SK-N-SH (cell line): ENCODE measurements at regions not wholly inside any gene's neighbourhood (a gene's known extent, or its start where the extent isn't known, plus 50 kb on each side); places are given as distances from the start of the nearest gene placed in this dataset.

Source experiments
- CTCF ChIA-PET: fragments of 300-600, 350-600 bp; formaldehyde crosslinking; extraction: SDS; loops from one replicate; lab custom pipeline; 2021; lab: Yijun Ruan, JAX
- POLR2A ChIA-PET: fragments of 350-600 bp; sonication (Branson Sonifier 250); formaldehyde crosslinking; extraction: SDS; loops from one replicate; lab custom pipeline; 2020; ENCODE audit warnings: antibody characterized with exemption, inconsistent platforms; lab: Yijun Ruan, JAX
- DNase-seq: peaks from one replicate; pipeline ENCODE4 v3.0.0; 2012
- H2AFZ ChIP-seq: fragments of 200-600 bp; sonication (generic); 2 replicates; pipeline ENCODE4 v1.8.1; 2016; ENCODE audit warnings: antibody characterized with exemption, mild to moderate bottlenecking, low read depth
- H3F3A ChIP-seq: fragments of 200-600 bp; sonication (generic); replicated peaks from 2 replicates; pipeline ENCODE3; 2016; ENCODE audit warnings: antibody characterized with exemption, mild to moderate bottlenecking; ENCODE audit not compliant: insufficient read depth
- H3K27ac ChIP-seq, 2 experiments: fragments of 200-500 bp in 1 of 2; fragments of 200-600 bp in 1 of 2; sonication (Bioruptor generic) in 1 of 2; sonication (generic), shearing (Covaris generic) in 1 of 2; 2 replicates each; pipeline versions ENCODE4 v1.5.1 to v1.6.1; 2014 to 2016; ENCODE audit warnings: low read depth in 2 of 2, inconsistent platforms in 1 of 2, low read length in 1 of 2, mild to moderate bottlenecking in 1 of 2, mixed read lengths in 1 of 2
- H3K27me3 ChIP-seq: fragments of 200-600 bp; sonication (generic), shearing (Covaris generic); 2 replicates; pipeline ENCODE4 v1.6.1; 2016; ENCODE audit warnings: mixed run types; ENCODE audit not compliant: insufficient read depth
- H3K36me3 ChIP-seq, 2 experiments: fragments of 200-500 bp in 1 of 2; fragments of 200-600 bp in 1 of 2; sonication (Bioruptor generic) in 1 of 2; sonication (generic) in 1 of 2; replicated peaks in 1 of 2; 2 replicates each; pipeline versions ENCODE3 to v1.5.1; 2014 to 2016; ENCODE audit warnings: low read length in 1 of 2, mild to moderate bottlenecking in 1 of 2; ENCODE audit not compliant: insufficient read depth in 2 of 2, control insufficient read depth in 1 of 2
- H3K4me1 ChIP-seq, 2 experiments: fragments of 200-500 bp in 1 of 2; fragments of 200-600 bp in 1 of 2; sonication (Bioruptor generic) in 1 of 2; sonication (generic), shearing (Covaris generic) in 1 of 2; 2 replicates each; pipeline versions ENCODE4 v1.5.1 to v1.6.1; 2014 to 2016; ENCODE audit warnings: low read depth in 1 of 2, low read length in 1 of 2, mixed run types in 1 of 2; ENCODE audit not compliant: insufficient read depth in 2 of 2, control insufficient read depth in 1 of 2
- H3K4me2 ChIP-seq: fragments of 200-600 bp; sonication (generic), shearing (Covaris generic); 2 replicates; pipeline ENCODE4 v1.6.1; 2017; ENCODE audit warnings: mixed run types
- H3K4me3 ChIP-seq, 2 experiments: fragments of 200-500 bp in 1 of 2; fragments of 200-600 bp in 1 of 2; sonication (Bioruptor generic) in 1 of 2; sonication (generic), shearing (Covaris generic) in 1 of 2; 2 replicates each; pipeline versions ENCODE4 v1.5.1 to v1.8.1; 2014 to 2016; ENCODE audit warnings: low read depth in 2 of 2, inconsistent platforms in 1 of 2, low read length in 1 of 2, mild to moderate bottlenecking in 1 of 2, mixed read lengths in 1 of 2, moderate library complexity in 1 of 2
- H3K79me2 ChIP-seq: fragments of 200-600 bp; sonication (generic); 2 replicates; pipeline ENCODE4 v1.8.1; 2017; ENCODE audit warnings: mild to moderate bottlenecking; ENCODE audit not compliant: insufficient read depth
- H3K9ac ChIP-seq: fragments of 200-600 bp; sonication (generic); 2 replicates; pipeline ENCODE4 v1.6.1; 2017; ENCODE audit warnings: mixed run types
- H3K9me2 ChIP-seq: fragments of 200-600 bp; sonication (generic); 2 replicates; pipeline ENCODE4 v1.6.1; 2017; ENCODE audit warnings: mixed run types
- H3K9me3 ChIP-seq: fragments of 200-600 bp; sonication (generic); 2 replicates; pipeline ENCODE4 v1.6.1; 2017; ENCODE audit warnings: mixed run types, mild to moderate bottlenecking, moderate library complexity
- H4K20me1 ChIP-seq: fragments of 200-600 bp; sonication (generic); 2 replicates; pipeline ENCODE4 v1.6.1; 2017; ENCODE audit warnings: mild to moderate bottlenecking, mixed run types; ENCODE audit not compliant: insufficient read depth
- EP300 ChIP-seq, 2 experiments: IDR thresholded peaks; 2 replicates each; pipeline versions ENCODE4 v1.4.0 to v1.6.1; 2012; ENCODE audit warnings: borderline replicate concordance in 1 of 2, low read depth in 1 of 2, low read length in 1 of 2
- EZH2phosphoT487 ChIP-seq: fragments of 200-600 bp; sonication (generic); IDR thresholded peaks from 2 replicates; pipeline ENCODE4 v1.6.1; 2017; ENCODE audit warnings: low read depth, mixed run types, mild to moderate bottlenecking, antibody characterized with exemption, moderate library complexity, borderline replicate concordance
- FOSL2 ChIP-seq: IDR thresholded peaks from 2 replicates; pipeline ENCODE4 v1.4.0; 2012; ENCODE audit warnings: low read depth, mild to moderate bottlenecking, moderate library complexity, borderline replicate concordance
- GABPA ChIP-seq: IDR thresholded peaks from 2 replicates; pipeline ENCODE4 v1.4.0; 2012; ENCODE audit warnings: low read depth, mild to moderate bottlenecking
- GATA2 ChIP-seq: sonication (generic); formaldehyde crosslinking; IDR thresholded peaks from 2 replicates; pipeline ENCODE4 v1.5.0; 2020; ENCODE audit warnings: mild to moderate bottlenecking, missing genetic modification reagents
- JUND ChIP-seq: IDR thresholded peaks from 2 replicates; pipeline ENCODE4 v1.4.0; 2012
- NFIC ChIP-seq: IDR thresholded peaks from 2 replicates; pipeline ENCODE4 v1.4.0; 2012; ENCODE audit warnings: borderline replicate concordance
- NRF1 ChIP-seq: IDR thresholded peaks from 2 replicates; pipeline ENCODE4 v1.6.1; 2012; ENCODE audit warnings: low read depth, mild to moderate bottlenecking, low read length
- RAD21 ChIP-seq: IDR thresholded peaks from 2 replicates; pipeline ENCODE4 v1.6.1; 2012; ENCODE audit warnings: mild to moderate bottlenecking, low read length
- RFX5 ChIP-seq: IDR thresholded peaks from 2 replicates; pipeline ENCODE4 v1.6.1; 2012; ENCODE audit warnings: mild to moderate bottlenecking, improper control_type of control experiment, low read length
- SIN3A ChIP-seq: IDR thresholded peaks from 2 replicates; pipeline ENCODE4 v1.6.1; 2012; ENCODE audit warnings: low read depth, mild to moderate bottlenecking, low read length, moderate library complexity, borderline replicate concordance
- SMC3 ChIP-seq: IDR thresholded peaks from 2 replicates; pipeline ENCODE4 v1.6.1; 2012; ENCODE audit warnings: low read depth, low read length, improper control_type of control experiment
- TCF12 ChIP-seq: IDR thresholded peaks from 2 replicates; pipeline ENCODE4 v1.4.0; 2012
- YY1 ChIP-seq: IDR thresholded peaks from 2 replicates; pipeline ENCODE4 v1.4.0; 2012; ENCODE audit warnings: low read depth, mild to moderate bottlenecking
- WGBS: methylation state at CpG from one replicate; pipeline ENCODE4 v1.1.6; 2017; ENCODE audit warnings: low lambda C conversion rate; 5-methylcytosine and 5-hydroxymethylcytosine counted together
- TF ChIP-seq, protein P1 (sequence below): fragments of 200-600 bp; sonication (generic); IDR thresholded peaks from 2 replicates; pipeline ENCODE4 v1.6.1; 2017; ENCODE audit warnings: antibody characterized with exemption, mild to moderate bottlenecking, moderate library complexity
- TF ChIP-seq, protein P2 (sequence below): IDR thresholded peaks from 2 replicates; pipeline ENCODE4 v1.4.0; 2012; ENCODE audit warnings: low read depth, borderline replicate concordance
- TF ChIP-seq, protein P3 (sequence below): IDR thresholded peaks from 2 replicates; pipeline ENCODE4 v1.4.0; 2012; ENCODE audit warnings: low read depth
- TF ChIP-seq, protein P4 (sequence below): fragments of 150-350 bp; IDR thresholded peaks from 2 replicates; pipeline ENCODE4 v1.6.1; 2017; ENCODE audit warnings: antibody characterized with exemption, low read length, low read depth, borderline replicate concordance
- TF ChIP-seq, protein P5 (sequence below): fragments of 150-350 bp; IDR thresholded peaks from 2 replicates; pipeline ENCODE4 v1.6.1; 2016; ENCODE audit warnings: mild to moderate bottlenecking, low read depth, low read length
- TF ChIP-seq, protein P6 (sequence below): IDR thresholded peaks from 2 replicates; pipeline ENCODE4; 2012

DNA sequence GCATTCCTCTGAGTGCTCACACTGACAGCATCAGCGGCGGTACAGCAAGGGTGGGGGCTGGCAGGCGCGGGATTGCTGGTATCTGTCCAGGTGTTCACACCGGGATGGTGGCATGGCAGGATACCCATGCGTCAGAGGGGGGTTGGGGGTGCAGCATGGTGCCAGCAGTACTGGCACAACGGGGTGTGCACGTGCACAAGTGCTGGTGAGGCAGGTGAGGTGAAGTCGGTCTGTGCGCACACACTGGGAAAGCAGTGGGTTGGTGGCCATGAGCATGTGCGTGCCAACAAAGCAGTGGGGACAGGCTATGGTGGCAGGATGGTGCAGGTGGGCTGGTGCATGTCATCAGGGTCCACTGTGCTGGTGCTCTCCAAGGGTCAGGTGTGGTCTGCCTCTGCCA is 819.6 kb upstream of the EDIL3 start:
- Histone ChIP-seq H3K27me3 (no peaks in the 10 kb centered on the region), H3K9me2 (no peaks in the 10 kb centered on the region), H3K4me1 (no peaks in the 10 kb centered on the region), H3K9ac (no peak overlapping the region), H3K27ac (no peak overlapping the region), H3K4me2 (no peak overlapping the region), H4K20me1 (no peaks in the 10 kb centered on the region), H3K4me3 (no peak overlapping the region), H3F3A (no peaks in the 10 kb centered on the region), H3K36me3 (no peaks in the 10 kb centered on the region), H3K9me3 (no peaks in the 10 kb centered on the region), H3K79me2 (no peaks in the 10 kb centered on the region), H2AFZ (no peak overlapping the region)
- DNase-seq = no peak
- POLR2A ChIA-PET = no interaction called here
- WGBS = 43% methylated on average over 5 of the region's 11 CpGs
- CTCF ChIA-PET = no interaction called here
- no peak for TF ChIP-seq EP300 (IDR thresholded peaks at IDR 0.05; ENCODE audit: borderline replicate concordance in 1 of 2, low read depth in 1 of 2, low read length in 1 of 2)
- TF ChIP-seq JUND = no peak
- TF ChIP-seq, protein P1, sequence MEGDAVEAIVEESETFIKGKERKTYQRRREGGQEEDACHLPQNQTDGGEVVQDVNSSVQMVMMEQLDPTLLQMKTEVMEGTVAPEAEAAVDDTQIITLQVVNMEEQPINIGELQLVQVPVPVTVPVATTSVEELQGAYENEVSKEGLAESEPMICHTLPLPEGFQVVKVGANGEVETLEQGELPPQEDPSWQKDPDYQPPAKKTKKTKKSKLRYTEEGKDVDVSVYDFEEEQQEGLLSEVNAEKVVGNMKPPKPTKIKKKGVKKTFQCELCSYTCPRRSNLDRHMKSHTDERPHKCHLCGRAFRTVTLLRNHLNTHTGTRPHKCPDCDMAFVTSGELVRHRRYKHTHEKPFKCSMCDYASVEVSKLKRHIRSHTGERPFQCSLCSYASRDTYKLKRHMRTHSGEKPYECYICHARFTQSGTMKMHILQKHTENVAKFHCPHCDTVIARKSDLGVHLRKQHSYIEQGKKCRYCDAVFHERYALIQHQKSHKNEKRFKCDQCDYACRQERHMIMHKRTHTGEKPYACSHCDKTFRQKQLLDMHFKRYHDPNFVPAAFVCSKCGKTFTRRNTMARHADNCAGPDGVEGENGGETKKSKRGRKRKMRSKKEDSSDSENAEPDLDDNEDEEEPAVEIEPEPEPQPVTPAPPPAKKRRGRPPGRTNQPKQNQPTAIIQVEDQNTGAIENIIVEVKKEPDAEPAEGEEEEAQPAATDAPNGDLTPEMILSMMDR = no peak
- no peak for TF ChIP-seq FOSL2
- TF ChIP-seq, protein P2, sequence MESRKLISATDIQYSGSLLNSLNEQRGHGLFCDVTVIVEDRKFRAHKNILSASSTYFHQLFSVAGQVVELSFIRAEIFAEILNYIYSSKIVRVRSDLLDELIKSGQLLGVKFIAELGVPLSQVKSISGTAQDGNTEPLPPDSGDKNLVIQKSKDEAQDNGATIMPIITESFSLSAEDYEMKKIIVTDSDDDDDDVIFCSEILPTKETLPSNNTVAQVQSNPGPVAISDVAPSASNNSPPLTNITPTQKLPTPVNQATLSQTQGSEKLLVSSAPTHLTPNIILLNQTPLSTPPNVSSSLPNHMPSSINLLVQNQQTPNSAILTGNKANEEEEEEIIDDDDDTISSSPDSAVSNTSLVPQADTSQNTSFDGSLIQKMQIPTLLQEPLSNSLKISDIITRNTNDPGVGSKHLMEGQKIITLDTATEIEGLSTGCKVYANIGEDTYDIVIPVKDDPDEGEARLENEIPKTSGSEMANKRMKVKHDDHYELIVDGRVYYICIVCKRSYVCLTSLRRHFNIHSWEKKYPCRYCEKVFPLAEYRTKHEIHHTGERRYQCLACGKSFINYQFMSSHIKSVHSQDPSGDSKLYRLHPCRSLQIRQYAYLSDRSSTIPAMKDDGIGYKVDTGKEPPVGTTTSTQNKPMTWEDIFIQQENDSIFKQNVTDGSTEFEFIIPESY = no peak
- no peak for TF ChIP-seq SMC3
- TF ChIP-seq RFX5 = no peak
- no peak for TF ChIP-seq SIN3A
- TF ChIP-seq, protein P3, sequence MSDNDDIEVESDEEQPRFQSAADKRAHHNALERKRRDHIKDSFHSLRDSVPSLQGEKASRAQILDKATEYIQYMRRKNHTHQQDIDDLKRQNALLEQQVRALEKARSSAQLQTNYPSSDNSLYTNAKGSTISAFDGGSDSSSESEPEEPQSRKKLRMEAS = no peak
- TF ChIP-seq, protein P4, sequence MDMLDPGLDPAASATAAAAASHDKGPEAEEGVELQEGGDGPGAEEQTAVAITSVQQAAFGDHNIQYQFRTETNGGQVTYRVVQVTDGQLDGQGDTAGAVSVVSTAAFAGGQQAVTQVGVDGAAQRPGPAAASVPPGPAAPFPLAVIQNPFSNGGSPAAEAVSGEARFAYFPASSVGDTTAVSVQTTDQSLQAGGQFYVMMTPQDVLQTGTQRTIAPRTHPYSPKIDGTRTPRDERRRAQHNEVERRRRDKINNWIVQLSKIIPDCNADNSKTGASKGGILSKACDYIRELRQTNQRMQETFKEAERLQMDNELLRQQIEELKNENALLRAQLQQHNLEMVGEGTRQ = no peak
- TF ChIP-seq EZH2phosphoT487 = no peak
- TF ChIP-seq GATA2 (CRISPR knock-in tag) = no peak

DNA sequence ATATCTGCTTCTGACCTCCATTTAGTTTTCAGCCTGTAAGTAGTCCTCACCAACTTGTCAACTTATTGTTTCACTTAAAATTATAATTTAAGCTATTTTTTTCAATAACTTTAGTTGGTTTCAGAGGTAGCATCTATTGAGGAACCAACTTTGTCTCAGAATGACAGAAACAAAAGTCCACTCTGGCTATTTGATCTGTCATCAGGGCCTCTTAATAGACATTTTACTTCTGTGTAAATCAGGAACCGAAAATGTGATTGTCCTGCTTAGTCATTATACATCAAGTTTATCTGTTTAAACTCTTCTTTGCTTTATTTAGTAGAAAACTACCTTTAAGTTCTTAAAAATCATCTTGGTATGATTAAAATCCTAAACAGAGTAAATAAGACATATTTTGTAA is 820.8 kb upstream of the EDIL3 start:
- H3K27me3 ChIP-seq = no peaks in the 10 kb centered on the region
- H3F3A ChIP-seq = no peaks in the 10 kb centered on the region
- no peaks in the 10 kb centered on the region for H4K20me1 ChIP-seq
- no peak overlapping the region for H3K4me3 ChIP-seq
- H2AFZ ChIP-seq = no peak overlapping the region
- ChIA-PET POLR2A (no interaction called here), CTCF (no interaction called here)
- H3K27ac ChIP-seq = no peak overlapping the region
- no peak overlapping the region for H3K9ac ChIP-seq
- H3K4me2 ChIP-seq = no peak overlapping the region
- no peaks in the 10 kb centered on the region for H3K4me1 ChIP-seq
- no peaks in the 10 kb centered on the region for H3K36me3 ChIP-seq
- no peaks in the 10 kb centered on the region for H3K9me3 ChIP-seq
- no peaks in the 10 kb centered on the region for H3K79me2 ChIP-seq
- no peak for DNase-seq
- WGBS = 0% methylated on average over 1 of the region's 1 CpG
- H3K9me2 ChIP-seq = no peaks in the 10 kb centered on the region
- no peak for TF ChIP-seq GATA2 (CRISPR knock-in tag)
- no peak for TF ChIP-seq RAD21
- TF ChIP-seq, protein P5, sequence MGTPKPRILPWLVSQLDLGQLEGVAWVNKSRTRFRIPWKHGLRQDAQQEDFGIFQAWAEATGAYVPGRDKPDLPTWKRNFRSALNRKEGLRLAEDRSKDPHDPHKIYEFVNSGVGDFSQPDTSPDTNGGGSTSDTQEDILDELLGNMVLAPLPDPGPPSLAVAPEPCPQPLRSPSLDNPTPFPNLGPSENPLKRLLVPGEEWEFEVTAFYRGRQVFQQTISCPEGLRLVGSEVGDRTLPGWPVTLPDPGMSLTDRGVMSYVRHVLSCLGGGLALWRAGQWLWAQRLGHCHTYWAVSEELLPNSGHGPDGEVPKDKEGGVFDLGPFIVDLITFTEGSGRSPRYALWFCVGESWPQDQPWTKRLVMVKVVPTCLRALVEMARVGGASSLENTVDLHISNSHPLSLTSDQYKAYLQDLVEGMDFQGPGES = no peak
- TF ChIP-seq SMC3 = no peak
- TF ChIP-seq, protein P6, sequence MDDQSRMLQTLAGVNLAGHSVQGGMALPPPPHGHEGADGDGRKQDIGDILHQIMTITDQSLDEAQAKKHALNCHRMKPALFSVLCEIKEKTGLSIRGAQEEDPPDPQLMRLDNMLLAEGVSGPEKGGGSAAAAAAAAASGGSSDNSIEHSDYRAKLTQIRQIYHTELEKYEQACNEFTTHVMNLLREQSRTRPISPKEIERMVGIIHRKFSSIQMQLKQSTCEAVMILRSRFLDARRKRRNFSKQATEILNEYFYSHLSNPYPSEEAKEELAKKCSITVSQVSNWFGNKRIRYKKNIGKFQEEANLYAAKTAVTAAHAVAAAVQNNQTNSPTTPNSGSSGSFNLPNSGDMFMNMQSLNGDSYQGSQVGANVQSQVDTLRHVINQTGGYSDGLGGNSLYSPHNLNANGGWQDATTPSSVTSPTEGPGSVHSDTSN = no peak
- TF ChIP-seq YY1 = no peak
- no peak for TF ChIP-seq NFIC
- TF ChIP-seq TCF12 = no peak
- TF ChIP-seq GABPA = no peak
- TF ChIP-seq, protein P2 = no peak
- TF ChIP-seq NRF1 = no peak
- TF ChIP-seq JUND = no peak
